Astrocyte (in vitro differentiated cells and primary cell): ENCODE measurements at regions not wholly inside any gene's neighbourhood (a gene's known extent, or its start where the extent isn't known, plus 50 kb on each side); places are given as distances from the start of the nearest gene placed in this dataset.

Experiments used
- DNase-seq: peaks from one replicate; pipeline ENCODE4 v3.0.0-alpha.2; 2010; ENCODE audit warnings: low read depth
- FAIRE-seq: peaks from 2 replicates; lab custom pipeline; 2011; peaks lifted over from hg19 to GRCh38; lab: Jason Lieb, UNC
- H2AFZ ChIP-seq: 2 replicates; pipeline ENCODE4 v1.6.0; 2012; ENCODE audit warnings: low read depth, low read length, inconsistent platforms
- H3K27ac ChIP-seq: 2 replicates; pipeline ENCODE4 v1.5.1; 2011; ENCODE audit warnings: low read depth, low read length, inconsistent platforms
- H3K27me3 ChIP-seq: 2 replicates; pipeline ENCODE4 v1.6.0; 2011; ENCODE audit warnings: low read length, inconsistent platforms; ENCODE audit not compliant: insufficient read depth
- H3K36me3 ChIP-seq: 2 replicates; pipeline ENCODE4 v1.5.1; 2011; ENCODE audit warnings: low read length, inconsistent platforms; ENCODE audit not compliant: insufficient read depth
- H3K4me1 ChIP-seq: 2 replicates; pipeline ENCODE4 v1.5.1; 2011; ENCODE audit warnings: low read length, inconsistent platforms; ENCODE audit not compliant: insufficient read depth
- H3K4me2 ChIP-seq: 2 replicates; pipeline ENCODE4 v1.6.0; 2012; ENCODE audit warnings: low read length, inconsistent platforms
- H3K4me3 ChIP-seq: 2 replicates; pipeline ENCODE4 v1.5.1; 2011; ENCODE audit warnings: low read depth, mild to moderate bottlenecking, low read length, inconsistent platforms; ENCODE audit not compliant: insufficient read depth
- H3K79me2 ChIP-seq: 2 replicates; pipeline ENCODE4 v1.6.0; 2012; ENCODE audit warnings: mild to moderate bottlenecking, low read length, inconsistent platforms; ENCODE audit not compliant: insufficient read depth
- H3K9ac ChIP-seq: 2 replicates; pipeline ENCODE4 v1.6.0; 2012; ENCODE audit warnings: mild to moderate bottlenecking, low read length, inconsistent platforms
- H3K9me3 ChIP-seq: 2 replicates; pipeline ENCODE4 v1.5.1; 2012; ENCODE audit warnings: low read depth, mild to moderate bottlenecking, low read length, inconsistent platforms; ENCODE audit not compliant: insufficient read depth
- H4K20me1 ChIP-seq: 2 replicates; pipeline ENCODE4 v1.6.0; 2012; ENCODE audit warnings: low read length, inconsistent platforms; ENCODE audit not compliant: insufficient read depth
- H3K27ac Mint-ChIP-seq: one replicate; pipeline ENCODE4 v1.8.0; 2021; ENCODE audit warnings: mild to moderate bottlenecking, mixed read lengths; ENCODE audit not compliant: unreplicated experiment
- H3K27me3 Mint-ChIP-seq: one replicate; pipeline ENCODE4 v1.8.0; 2021; ENCODE audit warnings: low read depth, mixed read lengths; ENCODE audit not compliant: unreplicated experiment
- H3K36me3 Mint-ChIP-seq: one replicate; pipeline ENCODE4 v1.8.0; 2021; ENCODE audit warnings: low read depth, mixed read lengths; ENCODE audit not compliant: unreplicated experiment
- H3K4me1 Mint-ChIP-seq: one replicate; pipeline ENCODE4 v1.8.0; 2021; ENCODE audit warnings: low read depth, mixed read lengths; ENCODE audit not compliant: unreplicated experiment
- H3K4me3 Mint-ChIP-seq: one replicate; pipeline ENCODE4 v1.8.0; 2021; ENCODE audit warnings: mild to moderate bottlenecking, moderate library complexity, mixed read lengths; ENCODE audit not compliant: unreplicated experiment
- H3K9me3 Mint-ChIP-seq: one replicate; pipeline ENCODE4 v1.8.0; 2021; ENCODE audit warnings: mild to moderate bottlenecking, mixed read lengths; ENCODE audit not compliant: unreplicated experiment
- CTCF ChIP-seq: IDR thresholded peaks from 2 replicates; pipeline ENCODE4 v1.5.1; 2011; ENCODE audit warnings: low read depth, mild to moderate bottlenecking, inconsistent platforms, low read length, moderate library complexity; ENCODE audit not compliant: insufficient read depth
- EZH2 ChIP-seq: IDR thresholded peaks from 2 replicates; pipeline ENCODE4 v1.6.1; 2012; ENCODE audit warnings: mild to moderate bottlenecking, low read length, inconsistent platforms; ENCODE audit not compliant: insufficient read depth

GRCh38 chr1:48055876-48056764 lies 58.9 kb upstream of the TRABD2B start:
- Histone ChIP-seq H3K4me3 (no peak overlapping the region), H3K4me1 (peaks cover 14% of the 10 kb centered on the region), H3K27me3 (peaks cover 9% of the 10 kb centered on the region), H3K4me2 (no peak overlapping the region), H3K36me3 (no peaks in the 10 kb centered on the region), H3K9ac (no peak overlapping the region), H3K27ac (no peak overlapping the region), H3K79me2 (no peaks in the 10 kb centered on the region), H2AFZ (no peak overlapping the region), H4K20me1 (no peaks in the 10 kb centered on the region), H3K9me3 (no peaks in the 10 kb centered on the region)
- peaks cover 13% of the 10 kb centered on the region for H3K4me1 Mint-ChIP-seq
- no peak overlapping the region for H3K4me3 Mint-ChIP-seq
- FAIRE-seq (no peak), DNase-seq (no peak)
- peak overlapping the region; percentile 77 for H3K27ac Mint-ChIP-seq
- TF ChIP-seq EZH2: no peak
- TF ChIP-seq CTCF: no peak
- peaks cover 2% of the 10 kb centered on the region for H3K9me3 Mint-ChIP-seq
- H3K36me3 Mint-ChIP-seq: peaks cover 2% of the 10 kb centered on the region
- H3K27me3 Mint-ChIP-seq: peaks cover 47% of the 10 kb centered on the region

- TF ChIP-seq CTCF: no peak
- no peak for TF ChIP-seq EZH2
- H3K27me3 Mint-ChIP-seq: peaks cover 36% of the 10 kb centered on the region
- Histone ChIP-seq H3K27me3 (peaks cover 3% of the 10 kb centered on the region), H3K79me2 (no peaks in the 10 kb centered on the region), H3K4me1 (peaks cover 18% of the 10 kb centered on the region), H3K4me2 (no peak overlapping the region), H3K36me3 (no peaks in the 10 kb centered on the region), H3K27ac (no peak overlapping the region), H3K9ac (no peak overlapping the region), H3K4me3 (no peak overlapping the region), H3K9me3 (no peaks in the 10 kb centered on the region), H4K20me1 (no peaks in the 10 kb centered on the region), H2AFZ (no peak overlapping the region)
- H3K9me3 Mint-ChIP-seq: peaks cover 5% of the 10 kb centered on the region
- no peak for DNase-seq
- no peaks in the 10 kb centered on the region for H3K36me3 Mint-ChIP-seq
- no peak overlapping the region for H3K27ac Mint-ChIP-seq
- peaks cover 28% of the 10 kb centered on the region for H3K4me1 Mint-ChIP-seq
- H3K4me3 Mint-ChIP-seq: no peak overlapping the region
- FAIRE-seq: no peak
These were observed 57.0 kb upstream of the TRABD2B start for GRCh38 chr1:48054232-48054631.

- Histone ChIP-seq H3K4me1 (peaks cover 24% of the 10 kb centered on the region), H3K79me2 (no peaks in the 10 kb centered on the region), H3K4me3 (no peak overlapping the region), H3K9ac (no peak overlapping the region), H3K4me2 (peak overlapping the region; percentile 39), H2AFZ (no peak overlapping the region), H4K20me1 (no peaks in the 10 kb centered on the region), H3K27me3 (no peaks in the 10 kb centered on the region), H3K9me3 (no peaks in the 10 kb centered on the region), H3K27ac (no peak overlapping the region), H3K36me3 (no peaks in the 10 kb centered on the region)
- H3K27ac Mint-ChIP-seq: peak overlapping the region; percentile 67
- peaks cover 28% of the 10 kb centered on the region for H3K27me3 Mint-ChIP-seq
- H3K4me3 Mint-ChIP-seq: no peak overlapping the region
- DNase-seq (no peak), FAIRE-seq (no peak)
- peaks cover 34% of the 10 kb centered on the region for H3K4me1 Mint-ChIP-seq
- TF ChIP-seq EZH2 (no peak), CTCF (no peak)
- H3K36me3 Mint-ChIP-seq: no peaks in the 10 kb centered on the region
- peaks cover 5% of the 10 kb centered on the region for H3K9me3 Mint-ChIP-seq
These were observed 55.7 kb upstream of the TRABD2B start for GRCh38 chr1:48052923-48053291.
